HEK293 (cell line): ENCODE measurements at regions not wholly inside any gene's neighbourhood (a gene's known extent, or its start where the extent isn't known, plus 50 kb on each side); places are given as distances from the start of the nearest gene placed in this dataset.

Source experiments
- CTCF ChIA-PET: fragments of 350-600 bp; formaldehyde crosslinking; extraction: SDS; loops from one replicate; lab custom pipeline; 2021; ENCODE audit warnings: antibody characterized with exemption; lab: Yijun Ruan, JAX
- POLR2A ChIA-PET: fragments of 300-600 bp; formaldehyde crosslinking; extraction: SDS; loops from one replicate; lab custom pipeline; 2020; ENCODE audit warnings: antibody characterized with exemption, inconsistent platforms; lab: Yijun Ruan, JAX
- H3K27ac ChIP-seq: fragments of 200-500 bp; sonication (Bioruptor generic); 2 replicates; pipeline ENCODE4 v1.5.1; 2014; ENCODE audit warnings: low read depth, low read length, control low read depth, inconsistent platforms; ENCODE audit errors: extremely low read depth
- H3K36me3 ChIP-seq, 2 experiments: fragments of 200-500 bp in 1 of 2; sonication (Bioruptor generic) in 1 of 2; 1 replicate in 1 of 2; 2 replicates in 1 of 2; pipeline ENCODE4 v1.5.1; 2014 to 2017; ENCODE audit warnings: inconsistent platforms in 2 of 2, low read length in 2 of 2; ENCODE audit not compliant: control insufficient read depth in 2 of 2, insufficient read depth in 1 of 2
- H3K4me1 ChIP-seq: fragments of 200-500 bp; sonication (Bioruptor generic); 2 replicates; pipeline ENCODE4 v1.5.1; 2014; ENCODE audit warnings: mild to moderate bottlenecking, low read length, inconsistent platforms; ENCODE audit not compliant: control insufficient read depth, insufficient read depth
- H3K4me3 ChIP-seq: 2 replicates; pipeline ENCODE4 v1.5.1; 2011; ENCODE audit warnings: low read depth, mild to moderate bottlenecking, control low read depth, low read length, moderate library complexity
- H3K9me3 ChIP-seq: fragments of 200-500 bp; sonication (Bioruptor generic); 2 replicates; pipeline ENCODE4 v1.5.1; 2014; ENCODE audit warnings: low read depth, low read length, inconsistent platforms; ENCODE audit not compliant: control insufficient read depth, insufficient read depth
- BCL11A ChIP-seq: fragments of 450-650 bp; formaldehyde crosslinking; IDR thresholded peaks from 2 replicates; pipeline ENCODE4 v1.5.1; 2016; ENCODE audit warnings: low read depth, missing biosample characterization, missing genetic modification characterization
- BCL6B ChIP-seq: fragments of 450-650 bp; formaldehyde crosslinking; IDR thresholded peaks from 2 replicates; pipeline ENCODE4 v1.5.1; 2017; ENCODE audit warnings: missing biosample characterization, missing genetic modification characterization
- GLI4 ChIP-seq: fragments of 450-650 bp; formaldehyde crosslinking; IDR thresholded peaks from 2 replicates; pipeline ENCODE4 v1.5.1; 2016; ENCODE audit warnings: missing biosample characterization, missing genetic modification characterization
- HOXA7 ChIP-seq: sonication (generic); formaldehyde crosslinking; IDR thresholded peaks from 2 replicates; pipeline ENCODE4 v1.8.1; 2022; ENCODE audit warnings: missing genetic modification reagents, borderline replicate concordance
- SETDB1 ChIP-seq: IDR thresholded peaks from one replicate; pipeline ENCODE4 v1.6.1; 2017; ENCODE audit warnings: mild to moderate bottlenecking, low read length, moderate library complexity, mixed read lengths; ENCODE audit not compliant: insufficient read length
- ZBTB1 ChIP-seq: fragments of 450-650 bp; formaldehyde crosslinking; IDR thresholded peaks from 2 replicates; pipeline ENCODE4 v1.5.1; 2016; ENCODE audit warnings: missing biosample characterization, missing genetic modification characterization
- ZBTB44 ChIP-seq: fragments of 450-650 bp; IDR thresholded peaks from 2 replicates; pipeline ENCODE4 v1.5.1; 2018; ENCODE audit warnings: missing biosample characterization, mild to moderate bottlenecking, missing genetic modification characterization
- ZFP37 ChIP-seq: fragments of 450-650 bp; formaldehyde crosslinking; IDR thresholded peaks from 2 replicates; pipeline ENCODE4 v1.5.1; 2016; ENCODE audit warnings: missing biosample characterization, missing genetic modification characterization
- ZIC2 ChIP-seq: fragments of 450-650 bp; formaldehyde crosslinking; IDR thresholded peaks from 2 replicates; pipeline ENCODE4 v1.5.1; 2016; ENCODE audit warnings: missing biosample characterization, missing genetic modification characterization
- ZNF2 ChIP-seq: fragments of 450-650 bp; formaldehyde crosslinking; IDR thresholded peaks from 2 replicates; pipeline ENCODE4 v1.5.1; 2016; ENCODE audit warnings: missing biosample characterization, missing genetic modification characterization
- ZNF280C ChIP-seq: fragments of 450-650 bp; formaldehyde crosslinking; IDR thresholded peaks from 2 replicates; pipeline ENCODE4 v1.5.1; 2016; ENCODE audit warnings: missing biosample characterization, missing genetic modification characterization
- ZNF366 ChIP-seq: fragments of 450-650 bp; formaldehyde crosslinking; conservative IDR thresholded peaks from 2 replicates; pipeline ENCODE4 v1.5.1; 2016; ENCODE audit warnings: missing biosample characterization, missing genetic modification characterization
- ZNF394 ChIP-seq: fragments of 450-650 bp; formaldehyde crosslinking; IDR thresholded peaks from 2 replicates; pipeline ENCODE4 v1.5.1; 2016; ENCODE audit warnings: missing biosample characterization, missing genetic modification characterization, mild to moderate bottlenecking, moderate library complexity, borderline replicate concordance
- ZNF501 ChIP-seq: fragments of 450-650 bp; formaldehyde crosslinking; IDR thresholded peaks from 2 replicates; pipeline ENCODE4 v1.5.1; 2016; ENCODE audit warnings: missing biosample characterization, missing genetic modification characterization
- ZNF521 ChIP-seq: fragments of 450-650 bp; formaldehyde crosslinking; IDR thresholded peaks from 2 replicates; pipeline ENCODE4 v1.5.1; 2017; ENCODE audit warnings: missing biosample characterization, mild to moderate bottlenecking, missing genetic modification characterization
- ZNF571 ChIP-seq: fragments of 450-650 bp; formaldehyde crosslinking; IDR thresholded peaks from 2 replicates; pipeline ENCODE4 v1.5.0; 2017; ENCODE audit warnings: missing biosample characterization, missing genetic modification characterization
- ZNF585B ChIP-seq: fragments of 450-650 bp; formaldehyde crosslinking; IDR thresholded peaks from 2 replicates; pipeline ENCODE4 v1.5.1; 2016; ENCODE audit warnings: missing biosample characterization, missing genetic modification characterization
- ZNF610 ChIP-seq: fragments of 450-650 bp; formaldehyde crosslinking; IDR thresholded peaks from 2 replicates; pipeline ENCODE4 v1.5.1; 2016; ENCODE audit warnings: missing biosample characterization, missing genetic modification characterization, borderline replicate concordance
- ZNF660 ChIP-seq: fragments of 450-650 bp; IDR thresholded peaks from 2 replicates; pipeline ENCODE4 v1.5.1; 2018; ENCODE audit warnings: missing biosample characterization, mild to moderate bottlenecking, missing genetic modification characterization
- ZNF768 ChIP-seq: fragments of 450-650 bp; formaldehyde crosslinking; IDR thresholded peaks from 2 replicates; pipeline ENCODE4 v1.5.1; 2018; ENCODE audit warnings: missing biosample characterization, mild to moderate bottlenecking, missing genetic modification characterization
- ZNF791 ChIP-seq: fragments of 450-650 bp; formaldehyde crosslinking; IDR thresholded peaks from 2 replicates; pipeline ENCODE4 v1.5.1; 2016; ENCODE audit warnings: missing biosample characterization, missing genetic modification characterization
- ZNF792 ChIP-seq: fragments of 450-650 bp; formaldehyde crosslinking; IDR thresholded peaks from 2 replicates; pipeline ENCODE4 v1.5.1; 2016; ENCODE audit warnings: missing biosample characterization, missing genetic modification characterization
- TF ChIP-seq, protein P1 (sequence below): fragments of 450-650 bp; formaldehyde crosslinking; IDR thresholded peaks from 2 replicates; pipeline ENCODE4 v1.5.1; 2016; ENCODE audit warnings: missing biosample characterization, missing genetic modification characterization

- TF ChIP-seq ZNF280C (tag by site-specific recombination) (no peak), ZNF610 (tag by site-specific recombination) (no peak), ZNF585B (no peak), ZBTB1 (tag by site-specific recombination) (no peak)
Observed at GRCh38 chr6:147869869-147870268, 361.4 kb downstream of the SAMD5 start (continued).

DNA sequence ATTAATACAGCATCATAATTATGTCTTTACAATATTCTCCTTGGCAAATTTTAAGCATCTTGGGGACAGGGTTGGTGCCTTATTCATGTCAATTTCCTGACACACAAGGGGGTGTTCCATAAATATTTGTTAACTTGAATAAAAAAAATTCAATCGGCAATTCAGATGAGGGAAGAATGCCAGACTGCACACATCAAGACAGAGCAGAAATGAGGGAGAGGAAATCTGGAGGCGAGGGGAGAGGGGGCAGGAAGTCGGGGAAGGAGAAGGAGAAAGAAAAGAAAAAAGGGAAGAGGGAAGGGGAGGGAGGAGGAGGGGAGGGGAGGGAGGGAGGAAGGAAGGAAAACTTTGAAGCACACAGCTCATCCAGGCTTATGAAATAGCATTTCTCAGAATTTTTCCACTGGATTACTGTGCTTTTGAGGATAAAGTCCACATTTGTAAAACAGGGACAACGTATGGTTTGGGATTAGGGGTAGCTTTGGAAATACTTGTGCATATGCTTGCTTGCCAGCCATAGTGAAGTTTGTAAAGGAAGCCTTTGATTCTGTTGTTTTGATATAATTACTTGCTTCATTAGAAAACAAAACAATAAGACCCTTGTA lies 362.1 kb downstream of the SAMD5 start:
- no peak for TF ChIP-seq ZNF366 (tag by site-specific recombination)
- TF ChIP-seq HOXA7, result no peak
- no peak for TF ChIP-seq ZNF501 (tag by site-specific recombination)
- TF ChIP-seq BCL6B (tag by site-specific recombination), result no peak
- TF ChIP-seq ZBTB44 (tag by site-specific recombination), result no peak
- no peak for TF ChIP-seq SETDB1
- Histone ChIP-seq H3K9me3 (no peaks in the 10 kb centered on the region), H3K27ac (no peak overlapping the region), H3K36me3 (no peaks in the 10 kb centered on the region), H3K4me3 (no peak overlapping the region), H3K4me1 (peaks cover 5% of the 10 kb centered on the region; the same call in 1 of the 2 replicates)
- POLR2A ChIA-PET, result no interaction called here
- CTCF ChIA-PET, result interaction anchor here (0.7 kb wide), 1 partner anchor 118 kb away, joined by 5 read pairs; no protein-coding TSS in a partner anchor

DNA sequence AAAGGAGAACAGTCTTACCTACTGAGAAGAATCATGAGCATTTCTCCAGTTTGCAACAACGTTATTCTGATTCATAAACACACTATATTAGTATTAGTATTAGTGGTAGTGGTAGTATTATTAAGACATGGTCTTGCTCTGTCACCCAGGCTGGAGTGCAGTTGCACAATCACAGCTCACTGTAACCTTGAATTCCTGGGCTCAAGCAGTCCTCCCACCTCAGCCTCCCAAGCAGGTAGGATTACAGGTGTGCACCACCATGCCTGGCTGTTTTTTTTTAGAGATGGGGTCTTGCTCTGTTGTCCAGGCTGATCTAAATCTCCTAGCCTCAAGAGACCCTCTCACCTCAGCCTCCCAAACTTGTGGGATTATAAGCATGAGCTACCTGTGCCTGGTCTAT lies 363.5 kb downstream of the SAMD5 start:
- Histone ChIP-seq H3K4me1 (peaks cover 5% of the 10 kb centered on the region; the same call in 1 of the 2 replicates), H3K27ac (no peak overlapping the region), H3K36me3 (no peaks in the 10 kb centered on the region), H3K4me3 (no peak overlapping the region), H3K9me3 (no peaks in the 10 kb centered on the region)
- POLR2A ChIA-PET, result no interaction called here
- TF ChIP-seq ZNF791 (tag by site-specific recombination), result no peak
- TF ChIP-seq ZNF521 (tag by site-specific recombination), result no peak
- no peak for TF ChIP-seq GLI4
- no peak for TF ChIP-seq ZNF571
- no peak for TF ChIP-seq ZNF792 (tag by site-specific recombination)
- TF ChIP-seq ZFP37, result no peak
- TF ChIP-seq ZNF660 (tag by site-specific recombination), result no peak
- TF ChIP-seq, protein P1, sequence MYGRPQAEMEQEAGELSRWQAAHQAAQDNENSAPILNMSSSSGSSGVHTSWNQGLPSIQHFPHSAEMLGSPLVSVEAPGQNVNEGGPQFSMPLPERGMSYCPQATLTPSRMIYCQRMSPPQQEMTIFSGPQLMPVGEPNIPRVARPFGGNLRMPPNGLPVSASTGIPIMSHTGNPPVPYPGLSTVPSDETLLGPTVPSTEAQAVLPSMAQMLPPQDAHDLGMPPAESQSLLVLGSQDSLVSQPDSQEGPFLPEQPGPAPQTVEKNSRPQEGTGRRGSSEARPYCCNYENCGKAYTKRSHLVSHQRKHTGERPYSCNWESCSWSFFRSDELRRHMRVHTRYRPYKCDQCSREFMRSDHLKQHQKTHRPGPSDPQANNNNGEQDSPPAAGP (tag by site-specific recombination), result no peak
- no peak for TF ChIP-seq BCL11A (tag by site-specific recombination)
- no peak for TF ChIP-seq ZNF394 (tag by site-specific recombination)
- no peak for TF ChIP-seq ZIC2 (tag by site-specific recombination)
- TF ChIP-seq ZNF768, result no peak
- TF ChIP-seq ZNF2, result no peak
- CTCF ChIA-PET, result interaction anchor here (0.7 kb wide), 1 partner anchor 292 kb away, joined by 3 read pairs; no protein-coding TSS in a partner anchor
